Keratinocyte (primary cell): ENCODE measurements at regions not wholly inside any gene's neighbourhood (a gene's known extent, or its start where the extent isn't known, plus 50 kb on each side); places are given as distances from the start of the nearest gene placed in this dataset.

Source experiments
- DNase-seq: peaks from one replicate; pipeline ENCODE4 v3.0.0-alpha.2; 2011; ENCODE audit warnings: low read depth, missing footprints, low spot score
- FAIRE-seq: peaks from 2 replicates; lab custom pipeline; 2011; peaks lifted over from hg19 to GRCh38; lab: Jason Lieb, UNC
- H2AFZ ChIP-seq: 2 replicates; pipeline ENCODE4 v1.6.0; 2012; ENCODE audit warnings: low read length, control low read depth, inconsistent platforms; ENCODE audit not compliant: control insufficient read depth
- H3K27ac ChIP-seq: 2 replicates; pipeline ENCODE4 v1.5.1; 2011; ENCODE audit warnings: low read length; ENCODE audit not compliant: control insufficient read depth, insufficient read depth
- H3K27me3 ChIP-seq: 3 replicates; pipeline ENCODE4 v1.6.0; 2011; ENCODE audit warnings: low read length; ENCODE audit not compliant: control insufficient read depth, insufficient read depth; ENCODE audit errors: extremely low read depth
- H3K36me3 ChIP-seq, 2 experiments: 2 replicates in 1 of 2; 3 replicates in 1 of 2; pipeline ENCODE4 v1.5.1; 2011; ENCODE audit warnings: low read length in 2 of 2, mild to moderate bottlenecking in 1 of 2; ENCODE audit not compliant: control insufficient read depth in 2 of 2, insufficient read depth in 2 of 2; ENCODE audit errors: extremely low read depth in 1 of 2
- H3K4me1 ChIP-seq: 3 replicates; pipeline ENCODE4 v1.5.1; 2011; ENCODE audit warnings: low read length; ENCODE audit not compliant: control insufficient read depth, insufficient read depth; ENCODE audit errors: extremely low read depth
- H3K4me2 ChIP-seq: 3 replicates; pipeline ENCODE4 v1.6.0; 2011; ENCODE audit warnings: low read depth, low read length; ENCODE audit not compliant: control insufficient read depth, insufficient read depth; ENCODE audit errors: extremely low read depth
- H3K4me3 ChIP-seq, 3 experiments: fragments of 200-600 bp in 1 of 3; sonication (generic) in 1 of 3; 2 replicates in 2 of 3; 3 replicates in 1 of 3; pipeline ENCODE4 v1.5.1; 2011 to 2016; ENCODE audit warnings: low read length in 3 of 3, mild to moderate bottlenecking in 3 of 3, control low read depth in 2 of 3, inconsistent platforms in 1 of 3, low read depth in 1 of 3, mixed read lengths in 1 of 3, mixed run types in 1 of 3, moderate library complexity in 1 of 3; ENCODE audit not compliant: control insufficient read depth in 2 of 3, insufficient read depth in 2 of 3; ENCODE audit errors: extremely low read depth in 1 of 3
- H3K79me2 ChIP-seq: 2 replicates; pipeline ENCODE4 v1.6.0; 2012; ENCODE audit warnings: low read length; ENCODE audit not compliant: control insufficient read depth, insufficient read depth
- H3K9ac ChIP-seq: 3 replicates; pipeline ENCODE4 v1.6.0; 2011; ENCODE audit warnings: low read length; ENCODE audit not compliant: control insufficient read depth, insufficient read depth; ENCODE audit errors: extremely low read depth
- H3K9me1 ChIP-seq: 3 replicates; pipeline ENCODE4 v1.6.0; 2011; ENCODE audit warnings: low read length; ENCODE audit not compliant: control insufficient read depth, insufficient read depth; ENCODE audit errors: extremely low read depth
- H3K9me3 ChIP-seq: 2 replicates; pipeline ENCODE4 v1.5.1; 2012; ENCODE audit warnings: low read depth, low read length; ENCODE audit not compliant: control insufficient read depth
- H4K20me1 ChIP-seq: 3 replicates; pipeline ENCODE4 v1.6.0; 2011; ENCODE audit warnings: low read length; ENCODE audit not compliant: control insufficient read depth, insufficient read depth; ENCODE audit errors: extremely low read depth
- EZH2 ChIP-seq: IDR thresholded peaks from one replicate; pipeline ENCODE4 v1.6.1; 2012; ENCODE audit warnings: inconsistent platforms, mild to moderate bottlenecking, low read length, moderate library complexity
- dilution Hi-C: fragments of 300-500 bp; cut with MboI; formaldehyde crosslinking; loops from one replicate; pipeline ENCODE4 v1.7.0; 2020; ENCODE audit warnings: low sequenced_read_pairs; ENCODE audit not compliant: extremely low pct_ligation_motif_present
- TF ChIP-seq, protein P1 (sequence below), 3 experiments: IDR thresholded peaks in 1 of 3; conservative IDR thresholded peaks in 1 of 3; optimal IDR thresholded peaks in 1 of 3; 2 replicates in 2 of 3; 3 replicates in 1 of 3; pipeline versions ENCODE3 to v1.5.1; 2011; ENCODE audit warnings: low read length in 3 of 3, mild to moderate bottlenecking in 3 of 3, moderate library complexity in 2 of 3, control low read depth in 1 of 3, inconsistent platforms in 1 of 3; ENCODE audit not compliant: insufficient read depth in 2 of 3; ENCODE audit errors: extremely low read depth in 1 of 3

DNA sequence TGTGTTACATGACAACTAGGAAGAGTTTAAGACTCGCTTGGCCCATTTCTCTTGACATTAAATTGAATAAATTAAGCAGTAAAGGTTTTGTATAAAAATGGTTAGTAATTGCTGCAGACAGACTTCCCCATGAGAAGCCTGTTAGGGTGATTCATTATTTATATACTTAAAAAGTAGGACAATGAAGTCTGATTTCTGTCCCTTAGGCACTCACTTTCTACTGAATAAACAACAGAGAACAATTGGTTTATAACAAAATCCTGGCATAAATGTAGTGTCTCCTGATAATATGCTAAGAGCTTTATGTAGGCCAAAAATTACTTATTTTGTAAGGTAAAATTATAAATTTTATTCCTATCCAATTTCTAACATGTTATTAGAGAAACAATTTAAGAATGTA is 2138.5 kb upstream of the PCDH20 start:
- FAIRE-seq (no peak), DNase-seq (no peak)
- Histone ChIP-seq H3K27me3 (no peaks in the 10 kb centered on the region), H3K9ac (no peak overlapping the region), H4K20me1 (no peaks in the 10 kb centered on the region), H3K9me1 (no peaks in the 10 kb centered on the region), H3K4me2 (no peak overlapping the region), H2AFZ (no peak overlapping the region), H3K79me2 (no peaks in the 10 kb centered on the region), H3K4me3 (no peak overlapping the region), H3K9me3 (no peaks in the 10 kb centered on the region), H3K4me1 (no peaks in the 10 kb centered on the region), H3K36me3 (no peaks in the 10 kb centered on the region), H3K27ac (no peak overlapping the region)
- no peak for TF ChIP-seq EZH2
- TF ChIP-seq, protein P1, sequence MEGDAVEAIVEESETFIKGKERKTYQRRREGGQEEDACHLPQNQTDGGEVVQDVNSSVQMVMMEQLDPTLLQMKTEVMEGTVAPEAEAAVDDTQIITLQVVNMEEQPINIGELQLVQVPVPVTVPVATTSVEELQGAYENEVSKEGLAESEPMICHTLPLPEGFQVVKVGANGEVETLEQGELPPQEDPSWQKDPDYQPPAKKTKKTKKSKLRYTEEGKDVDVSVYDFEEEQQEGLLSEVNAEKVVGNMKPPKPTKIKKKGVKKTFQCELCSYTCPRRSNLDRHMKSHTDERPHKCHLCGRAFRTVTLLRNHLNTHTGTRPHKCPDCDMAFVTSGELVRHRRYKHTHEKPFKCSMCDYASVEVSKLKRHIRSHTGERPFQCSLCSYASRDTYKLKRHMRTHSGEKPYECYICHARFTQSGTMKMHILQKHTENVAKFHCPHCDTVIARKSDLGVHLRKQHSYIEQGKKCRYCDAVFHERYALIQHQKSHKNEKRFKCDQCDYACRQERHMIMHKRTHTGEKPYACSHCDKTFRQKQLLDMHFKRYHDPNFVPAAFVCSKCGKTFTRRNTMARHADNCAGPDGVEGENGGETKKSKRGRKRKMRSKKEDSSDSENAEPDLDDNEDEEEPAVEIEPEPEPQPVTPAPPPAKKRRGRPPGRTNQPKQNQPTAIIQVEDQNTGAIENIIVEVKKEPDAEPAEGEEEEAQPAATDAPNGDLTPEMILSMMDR (optimal IDR thresholded peaks at IDR 0.05 in 1 of 3, IDR thresholded peaks at IDR 0.05 in 1 of 3, conservative IDR thresholded peaks at IDR 0.05 in 1 of 3; ENCODE audit: extremely low read depth in 1 of 3, insufficient read depth in 2 of 3, low read length in 3 of 3), result no peak
- dilution Hi-C loops, result no loop called here

DNA sequence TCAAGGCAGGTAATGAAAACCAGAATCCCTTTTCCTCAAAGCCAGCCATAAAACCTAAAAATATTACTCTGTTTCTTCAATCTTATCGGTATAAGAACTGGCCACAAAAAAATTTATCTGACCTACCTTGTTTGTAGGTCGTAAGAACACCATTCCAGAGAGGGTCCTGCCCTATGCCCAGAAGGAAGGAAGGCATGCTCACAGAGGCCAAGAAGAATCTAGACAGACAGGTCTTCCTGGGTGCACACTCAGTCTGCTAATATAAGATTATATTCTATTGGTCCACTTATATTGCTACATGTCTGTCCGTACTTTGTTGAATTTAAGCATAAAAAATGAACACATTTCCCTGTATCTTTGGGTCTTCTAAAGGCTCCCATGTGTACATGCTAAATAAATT is 2136.1 kb upstream of the PCDH20 start:
- FAIRE-seq, result no peak
- dilution Hi-C loops, result no loop called here
- H2AFZ ChIP-seq, result no peak overlapping the region

More for the DNA sequence above, 2136.1 kb upstream of the PCDH20 start:
- Histone ChIP-seq H3K4me1 (no peaks in the 10 kb centered on the region), H3K27ac (no peak overlapping the region), H4K20me1 (no peaks in the 10 kb centered on the region), H3K9ac (no peak overlapping the region), H3K79me2 (no peaks in the 10 kb centered on the region), H3K36me3 (no peaks in the 10 kb centered on the region), H3K4me2 (no peak overlapping the region), H3K9me1 (no peaks in the 10 kb centered on the region), H3K9me3 (no peaks in the 10 kb centered on the region), H3K27me3 (no peaks in the 10 kb centered on the region), H3K4me3 (no peak overlapping the region)
- TF ChIP-seq, protein P1 (optimal IDR thresholded peaks at IDR 0.05 in 1 of 3, IDR thresholded peaks at IDR 0.05 in 1 of 3, conservative IDR thresholded peaks at IDR 0.05 in 1 of 3; ENCODE audit: extremely low read depth in 1 of 3, insufficient read depth in 2 of 3, low read length in 3 of 3), result no peak
- TF ChIP-seq EZH2, result no peak
- no peak for DNase-seq
